GM19324 (cell line): ENCODE measurements at regions not wholly inside any gene's neighbourhood (a gene's known extent, or its start where the extent isn't known, plus 50 kb on each side); places are given as distances from the start of the nearest gene placed in this dataset.
"Not testable (repeated sequence)": the region's sequence is repeated elsewhere in the genome, so short reads cannot be mapped to it uniquely, and the experiment has no call there.

ENCODE experiments used
- ATAC-seq: cut with Tn5 transposase; IDR thresholded peaks from one replicate; pipeline ENCODE4 v1.9.1; 2021; ENCODE audit warnings: mild to moderate bottlenecking, moderate library complexity; ENCODE audit not compliant: unreplicated experiment, low FRiP score

GRCh38 chr2:146608490-146608889, 1236.3 kb upstream of the ACVR2A start:
- ATAC-seq, result no peak

GRCh38 chr2:146604521-146604920, 1240.3 kb upstream of the ACVR2A start:
- ATAC-seq, result no peak

- ATAC-seq, result no peak
Measured at GRCh38 chr2:146602856-146603255, 1242.0 kb upstream of the ACVR2A start.

GRCh38 chr2:146602383-146602782, 1242.4 kb upstream of the ACVR2A start:
- ATAC-seq, result no peak

- no peak for ATAC-seq
Measured at GRCh38 chr2:146598791-146599190, 1246.0 kb upstream of the ACVR2A start.

GRCh38 chr2:146597291-146597690, 1247.5 kb upstream of the ACVR2A start:
- no peak for ATAC-seq

- no peak for ATAC-seq
Measured at GRCh38 chr2:146591908-146592307, 1252.9 kb upstream of the ACVR2A start.

GRCh38 chr2:146587291-146587713, 1257.5 kb upstream of the ACVR2A start:
- ATAC-seq, result no peak

- ATAC-seq, result no peak
Measured at GRCh38 chr2:146584316-146584715, 1260.5 kb upstream of the ACVR2A start.

GRCh38 chr2:146579147-146579930, 1265.5 kb upstream of the ACVR2A start:
- no peak for ATAC-seq

- no peak for ATAC-seq
Measured at GRCh38 chr2:146576339-146577111, 1268.3 kb upstream of the ACVR2A start.

GRCh38 chr2:146572598-146572997, 1272.2 kb upstream of the ACVR2A start:
- no peak for ATAC-seq

GRCh38 chr2:146561996-146562395, 1282.8 kb upstream of the ACVR2A start:
- ATAC-seq, result no peak

GRCh38 chr2:146547236-146547635, 1297.6 kb upstream of the ACVR2A start:
- ATAC-seq, result no peak

GRCh38 chr2:146544701-146545100, 1300.1 kb upstream of the ACVR2A start:
- no peak for ATAC-seq

GRCh38 chr2:146541896-146542295, 1302.9 kb upstream of the ACVR2A start:
- no peak for ATAC-seq

- ATAC-seq, result no peak
Measured at GRCh38 chr2:146540271-146540932, 1304.4 kb upstream of the ACVR2A start.

GRCh38 chr2:146539739-146540138, 1305.1 kb upstream of the ACVR2A start:
- not testable (repeated sequence) for ATAC-seq

GRCh38 chr2:146537477-146537876, 1307.4 kb upstream of the ACVR2A start:
- ATAC-seq, result no peak

- ATAC-seq, result no peak
Measured at GRCh38 chr2:146532509-146533147, 1312.2 kb upstream of the ACVR2A start.

GRCh38 chr2:146532009-146532408, 1312.8 kb upstream of the ACVR2A start:
- ATAC-seq, result no peak
